GM18511 (cell line): ENCODE measurements at regions not wholly inside any gene's neighbourhood (a gene's known extent, or its start where the extent isn't known, plus 50 kb on each side); places are given as distances from the start of the nearest gene placed in this dataset.

Source experiments
- ATAC-seq: cut with Tn5 transposase; IDR thresholded peaks from one replicate; pipeline ENCODE4 v1.9.1; 2021; ENCODE audit warnings: mild to moderate bottlenecking, moderate library complexity; ENCODE audit not compliant: unreplicated experiment

- ATAC-seq = no peak
Observed at GRCh38 chr7:115719963-115720362, 310.6 kb downstream of the TFEC start.

GRCh38 chr7:115709664-115710063, 320.9 kb downstream of the TFEC start:
- no peak for ATAC-seq

GRCh38 chr7:115708013-115708341, 322.6 kb downstream of the TFEC start:
- no peak for ATAC-seq

- no peak for ATAC-seq
Observed at GRCh38 chr7:115707258-115708012, 323.1 kb downstream of the TFEC start.

GRCh38 chr7:115704884-115705283, 325.7 kb downstream of the TFEC start:
- ATAC-seq = no peak

- no peak for ATAC-seq
Observed at GRCh38 chr7:115701141-115701540, 329.4 kb downstream of the TFEC start.

GRCh38 chr7:115694424-115694823, 336.1 kb downstream of the TFEC start:
- no peak for ATAC-seq

- ATAC-seq = peak; percentile 76
Observed at GRCh38 chr7:115693779-115694178, 336.8 kb downstream of the TFEC start.

GRCh38 chr7:115689941-115690340, 340.6 kb downstream of the TFEC start:
- no peak for ATAC-seq

GRCh38 chr7:115683093-115683492, 347.5 kb downstream of the TFEC start:
- no peak for ATAC-seq

- no peak for ATAC-seq
Observed at GRCh38 chr7:115682507-115682906, 348.1 kb downstream of the TFEC start.

GRCh38 chr7:115680921-115681320, 349.6 kb downstream of the TFEC start:
- no peak for ATAC-seq

- peak; percentile 82 for ATAC-seq
Observed at GRCh38 chr7:115679976-115680375, 350.6 kb downstream of the TFEC start.

- no peak for ATAC-seq
Observed at GRCh38 chr7:115679423-115679822, 351.1 kb downstream of the TFEC start.

- ATAC-seq = no peak
Observed at GRCh38 chr7:115678086-115678982, 352.2 kb downstream of the TFEC start.

- no peak for ATAC-seq
Observed at GRCh38 chr7:115676707-115677106, 353.9 kb downstream of the TFEC start.

- no peak for ATAC-seq
Observed at GRCh38 chr7:115676080-115676479, 354.5 kb downstream of the TFEC start.

- ATAC-seq = no peak
Observed at GRCh38 chr7:115674467-115675024, 356.0 kb downstream of the TFEC start.

- ATAC-seq = no peak
Observed at GRCh38 chr7:115672024-115672423, 358.5 kb downstream of the TFEC start.

GRCh38 chr7:115662676-115663075, 367.9 kb downstream of the TFEC start:
- no peak for ATAC-seq

GRCh38 chr7:115662120-115662519, 368.4 kb downstream of the TFEC start:
- no peak for ATAC-seq

- ATAC-seq = no peak
Observed at GRCh38 chr7:115658223-115658622, 372.3 kb downstream of the TFEC start.
